AG09309 (cell line): ENCODE measurements at regions not wholly inside any gene's neighbourhood (a gene's known extent, or its start where the extent isn't known, plus 50 kb on each side); places are given as distances from the start of the nearest gene placed in this dataset.

Source experiments
- DNase-seq: peaks from one replicate; pipeline ENCODE4 v3.0.0-alpha.2; 2010; ENCODE audit warnings: low read depth
- H3K4me3 ChIP-seq: 2 replicates; pipeline ENCODE4 v1.5.1; 2011; ENCODE audit warnings: mild to moderate bottlenecking, low read depth, low read length, moderate library complexity; ENCODE audit not compliant: control insufficient read depth
- TF ChIP-seq, protein P1 (sequence below): IDR thresholded peaks from 2 replicates; pipeline ENCODE4 v1.5.1; 2011; ENCODE audit warnings: mild to moderate bottlenecking, low read depth, low read length, inconsistent platforms; ENCODE audit not compliant: insufficient read depth, control insufficient read depth; ENCODE audit errors: missing control alignments

DNA sequence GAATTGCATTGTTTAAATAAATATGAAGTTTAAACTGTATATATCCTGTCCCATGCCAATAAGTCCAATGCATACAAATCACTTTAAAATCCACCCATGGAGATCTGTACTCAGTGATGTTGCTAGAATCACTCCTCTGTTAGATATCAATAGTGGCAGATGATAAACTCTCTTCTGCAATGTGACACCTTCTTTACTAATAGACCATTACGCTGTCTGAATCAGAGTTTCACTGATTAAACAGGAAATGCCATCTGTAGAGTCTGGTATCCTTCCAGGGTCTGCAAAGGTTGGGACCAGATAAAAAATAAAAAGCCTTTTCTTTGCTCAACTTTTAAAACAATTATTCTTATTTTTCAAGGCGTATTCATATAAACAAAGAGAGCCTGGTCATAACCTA, 134.5 kb downstream of the EDN3 start:
- TF ChIP-seq, protein P1, sequence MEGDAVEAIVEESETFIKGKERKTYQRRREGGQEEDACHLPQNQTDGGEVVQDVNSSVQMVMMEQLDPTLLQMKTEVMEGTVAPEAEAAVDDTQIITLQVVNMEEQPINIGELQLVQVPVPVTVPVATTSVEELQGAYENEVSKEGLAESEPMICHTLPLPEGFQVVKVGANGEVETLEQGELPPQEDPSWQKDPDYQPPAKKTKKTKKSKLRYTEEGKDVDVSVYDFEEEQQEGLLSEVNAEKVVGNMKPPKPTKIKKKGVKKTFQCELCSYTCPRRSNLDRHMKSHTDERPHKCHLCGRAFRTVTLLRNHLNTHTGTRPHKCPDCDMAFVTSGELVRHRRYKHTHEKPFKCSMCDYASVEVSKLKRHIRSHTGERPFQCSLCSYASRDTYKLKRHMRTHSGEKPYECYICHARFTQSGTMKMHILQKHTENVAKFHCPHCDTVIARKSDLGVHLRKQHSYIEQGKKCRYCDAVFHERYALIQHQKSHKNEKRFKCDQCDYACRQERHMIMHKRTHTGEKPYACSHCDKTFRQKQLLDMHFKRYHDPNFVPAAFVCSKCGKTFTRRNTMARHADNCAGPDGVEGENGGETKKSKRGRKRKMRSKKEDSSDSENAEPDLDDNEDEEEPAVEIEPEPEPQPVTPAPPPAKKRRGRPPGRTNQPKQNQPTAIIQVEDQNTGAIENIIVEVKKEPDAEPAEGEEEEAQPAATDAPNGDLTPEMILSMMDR = no peak
- no peak overlapping the region for H3K4me3 ChIP-seq
- DNase-seq = no peak

DNA sequence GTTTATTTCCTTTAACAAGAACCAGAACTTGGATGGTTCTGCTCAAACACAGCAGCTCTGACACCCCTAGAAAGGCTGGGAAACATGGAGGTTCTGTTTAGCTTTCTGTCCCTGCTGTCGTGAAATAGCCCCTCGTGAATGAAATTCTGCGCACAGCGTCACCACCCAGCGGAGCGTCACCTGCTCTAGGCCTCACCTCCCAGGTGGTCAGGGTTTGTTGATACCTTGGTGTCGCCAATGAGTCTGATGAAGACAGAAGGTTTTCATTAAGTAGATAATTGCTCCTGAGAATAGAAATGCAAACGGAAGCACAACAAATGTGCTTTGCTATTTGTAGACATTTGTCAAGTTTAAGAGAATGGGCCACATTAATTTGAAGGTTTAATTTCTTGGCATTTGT, 135.1 kb downstream of the EDN3 start:
- no peak for DNase-seq
- H3K4me3 ChIP-seq = no peak overlapping the region
- TF ChIP-seq, protein P1 = no peak

DNA sequence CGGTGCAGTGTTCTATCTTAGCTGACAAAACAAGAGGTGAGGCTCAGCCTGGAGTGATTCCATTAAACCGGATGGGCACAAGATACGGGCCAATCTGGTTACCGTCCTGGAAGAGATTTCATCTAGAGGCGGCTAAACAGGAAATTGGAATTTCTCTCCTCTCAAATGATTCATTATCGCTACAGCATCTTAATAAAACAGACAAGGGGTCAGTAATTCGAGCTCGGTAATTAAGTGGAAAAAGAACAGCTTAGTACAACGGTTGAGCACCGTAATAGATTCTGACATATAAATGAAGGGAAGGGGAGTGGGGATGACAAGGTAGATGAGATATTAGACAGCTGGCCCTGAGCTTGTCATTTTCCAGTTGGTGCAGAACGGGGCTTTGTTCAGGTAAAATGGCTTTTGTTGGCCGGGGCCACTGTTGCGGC, 137.2 kb downstream of the EDN3 start:
- H3K4me3 ChIP-seq = no peak overlapping the region
- TF ChIP-seq, protein P1 = no peak
- no peak for DNase-seq

DNA sequence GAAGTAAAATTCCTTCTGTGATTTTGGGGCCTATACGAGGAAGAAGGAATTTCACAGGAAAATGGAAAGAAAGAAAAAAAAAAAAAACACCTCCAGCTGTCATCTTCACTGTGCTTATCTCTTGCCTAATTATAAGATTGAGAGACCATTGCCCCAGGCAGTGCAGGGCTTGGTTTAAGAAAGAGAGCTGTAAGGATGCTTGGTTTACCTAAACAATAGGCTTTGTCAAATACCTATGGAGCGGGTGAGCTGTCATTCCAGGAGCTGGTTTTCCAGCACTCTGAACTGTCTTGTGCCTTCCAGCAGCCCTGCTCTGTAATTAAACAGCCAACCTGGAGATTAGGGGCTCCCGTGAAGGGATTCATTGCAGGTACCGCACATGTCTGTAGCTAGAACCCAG, 137.8 kb downstream of the EDN3 start:
- no peak for DNase-seq
- H3K4me3 ChIP-seq = no peak overlapping the region
- TF ChIP-seq, protein P1 = no peak

DNA sequence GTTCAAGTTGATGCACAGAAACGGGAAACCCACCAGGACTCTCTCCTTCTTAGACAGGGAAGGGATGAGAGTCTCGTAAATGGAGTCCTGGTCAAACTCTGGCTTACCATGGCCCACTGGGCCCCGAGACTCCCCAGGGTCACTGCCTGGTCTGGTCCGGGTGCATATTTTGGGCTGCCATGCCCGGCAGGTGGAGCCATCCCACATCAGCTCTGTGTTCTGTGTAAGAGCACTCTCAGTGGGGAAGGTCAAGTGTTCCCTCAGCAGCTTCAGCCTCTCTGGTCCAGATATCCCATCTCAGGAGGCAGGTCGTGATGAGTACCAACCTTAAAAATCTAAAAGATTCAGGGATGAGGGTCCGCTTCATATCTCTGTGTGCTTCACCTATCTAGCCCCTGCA, 138.8 kb downstream of the EDN3 start:
- TF ChIP-seq, protein P1 = no peak
- no peak overlapping the region for H3K4me3 ChIP-seq
- no peak for DNase-seq

DNA sequence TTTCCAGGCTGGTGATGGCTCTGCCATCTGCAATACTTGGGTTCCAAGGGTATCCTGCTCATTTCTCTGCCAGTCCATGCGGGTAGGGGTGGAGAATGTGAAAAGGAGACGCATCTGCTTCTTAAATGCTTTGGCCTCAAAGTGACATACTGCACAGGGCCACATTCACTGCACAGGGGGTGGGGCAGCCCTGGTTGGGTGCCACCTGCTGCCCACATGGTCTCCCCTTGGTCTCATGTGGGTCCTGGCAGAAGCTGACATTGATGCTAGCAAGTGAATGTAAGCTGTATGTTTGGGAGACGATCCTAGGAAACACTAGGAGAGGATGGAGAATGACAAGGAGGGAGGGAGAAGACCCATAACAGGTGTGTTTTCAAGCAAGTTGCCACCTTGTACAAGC, 140.9 kb downstream of the EDN3 start:
- no peak overlapping the region for H3K4me3 ChIP-seq
- no peak for DNase-seq
- TF ChIP-seq, protein P1 = no peak
